ENCODE measurements at regions not wholly inside any gene's neighbourhood (a gene's known extent, or its start where the extent isn't known, plus 50 kb on each side); places are given as distances from the start of the nearest gene placed in this dataset.

DNA sequence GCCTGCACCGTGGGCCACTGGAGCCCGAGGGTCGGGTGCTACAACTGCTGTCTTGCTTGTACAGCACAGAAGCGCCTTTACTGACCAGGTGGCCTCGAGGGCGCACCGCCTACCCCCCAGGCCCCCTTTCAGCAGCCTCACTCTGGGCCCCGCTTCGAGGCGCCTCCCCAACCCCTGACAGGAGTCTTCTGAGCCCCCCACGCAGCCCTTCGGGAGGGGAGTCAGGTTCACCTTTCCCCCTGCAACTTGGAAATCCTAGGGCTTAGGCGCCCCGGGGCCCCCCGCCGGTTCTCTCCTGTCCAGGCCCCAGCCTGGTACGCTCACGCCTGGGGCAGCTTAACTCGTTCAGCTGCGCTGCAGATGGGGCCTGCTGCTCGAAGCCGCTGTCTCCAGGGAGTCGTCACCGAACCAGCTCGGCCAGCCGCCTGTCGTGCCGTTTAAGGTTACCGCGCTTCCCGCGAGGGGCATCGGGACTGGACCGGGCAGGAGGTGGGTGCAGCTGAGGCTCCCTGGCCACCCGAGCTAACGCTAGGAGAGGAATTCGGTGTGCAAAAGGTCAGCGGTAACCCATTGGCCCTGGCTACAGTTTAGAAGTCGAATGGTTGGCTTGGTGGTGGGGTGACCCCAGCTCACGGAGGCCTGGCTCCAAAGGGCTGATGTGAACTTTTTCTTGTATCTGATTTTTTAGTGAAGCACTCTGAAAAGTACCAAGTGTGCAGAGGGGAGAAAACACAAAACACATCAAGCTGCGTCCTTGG lies 58.9 kb upstream of the BCOR start:
- no peak for DNase-seq

- no peak for DNase-seq
Observed at GRCh38 chrX:40155589-40156469, 58.1 kb upstream of the BCOR start.

DNA sequence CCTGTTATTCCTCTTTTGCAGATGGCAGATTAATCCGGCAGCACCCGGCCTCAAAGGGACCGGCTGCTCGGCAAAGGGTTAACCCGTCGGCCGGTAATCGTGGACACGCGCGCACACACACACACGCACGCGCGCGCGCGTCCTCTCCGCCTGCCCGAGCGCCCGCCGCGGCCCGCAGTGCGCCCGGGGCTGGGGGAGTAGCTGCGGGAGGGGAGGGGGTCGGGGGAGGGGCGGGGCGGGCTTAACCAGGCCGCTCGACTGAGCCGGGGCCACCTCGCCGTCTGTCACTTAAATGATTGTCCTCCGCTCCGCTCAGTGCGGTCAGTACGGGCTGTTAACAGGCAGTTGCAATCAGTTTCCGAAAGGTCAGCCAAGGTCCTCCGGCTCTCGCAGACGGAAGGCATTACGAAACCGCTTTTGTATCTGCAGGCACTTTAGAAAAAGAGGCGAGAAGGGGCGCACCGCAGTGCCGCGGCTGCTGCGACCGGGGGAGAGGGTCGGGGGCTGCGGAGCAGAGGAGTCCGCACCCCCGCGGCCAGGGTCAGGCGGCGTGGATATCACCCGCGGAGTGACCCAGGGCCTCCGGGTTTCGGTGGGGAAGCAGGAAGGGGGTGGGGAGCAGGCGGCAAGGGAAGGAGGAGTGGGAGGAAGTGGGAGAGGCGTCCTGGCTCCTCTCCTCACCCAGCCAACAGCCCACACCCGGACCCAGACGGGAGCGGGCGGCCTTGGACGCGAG lies 57.3 kb upstream of the BCOR start:
- no peak for DNase-seq

DNA sequence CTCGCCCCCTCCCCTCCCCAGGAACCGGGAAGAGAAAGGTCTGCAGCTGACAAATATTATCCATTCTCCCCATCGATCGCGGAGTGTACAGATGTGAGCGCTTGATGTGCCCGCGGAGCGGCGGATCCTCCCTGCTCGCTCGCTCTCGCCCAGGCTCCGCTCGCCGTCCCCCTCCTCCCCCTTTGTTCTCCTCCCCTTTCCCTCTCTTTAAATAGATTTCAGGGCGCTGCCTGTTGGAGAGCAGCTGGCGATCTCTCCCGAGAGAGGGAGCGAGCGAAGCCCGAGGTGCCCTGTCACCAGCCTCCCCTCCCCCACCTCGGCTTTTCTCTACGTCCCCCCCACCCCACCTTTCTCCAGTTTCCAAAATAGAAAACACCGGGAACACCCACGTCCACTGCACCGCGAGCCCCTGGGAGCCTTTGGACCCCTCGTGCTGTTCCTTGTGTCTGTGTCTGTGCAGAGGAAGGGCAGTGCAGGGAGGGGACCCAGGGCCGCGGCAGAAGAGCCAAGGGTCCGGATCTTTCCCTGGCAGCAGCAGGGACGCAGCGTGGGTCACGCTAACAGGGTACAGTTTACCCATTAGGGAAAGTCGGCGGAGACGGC lies 56.6 kb upstream of the BCOR start:
- no peak for DNase-seq

DNA sequence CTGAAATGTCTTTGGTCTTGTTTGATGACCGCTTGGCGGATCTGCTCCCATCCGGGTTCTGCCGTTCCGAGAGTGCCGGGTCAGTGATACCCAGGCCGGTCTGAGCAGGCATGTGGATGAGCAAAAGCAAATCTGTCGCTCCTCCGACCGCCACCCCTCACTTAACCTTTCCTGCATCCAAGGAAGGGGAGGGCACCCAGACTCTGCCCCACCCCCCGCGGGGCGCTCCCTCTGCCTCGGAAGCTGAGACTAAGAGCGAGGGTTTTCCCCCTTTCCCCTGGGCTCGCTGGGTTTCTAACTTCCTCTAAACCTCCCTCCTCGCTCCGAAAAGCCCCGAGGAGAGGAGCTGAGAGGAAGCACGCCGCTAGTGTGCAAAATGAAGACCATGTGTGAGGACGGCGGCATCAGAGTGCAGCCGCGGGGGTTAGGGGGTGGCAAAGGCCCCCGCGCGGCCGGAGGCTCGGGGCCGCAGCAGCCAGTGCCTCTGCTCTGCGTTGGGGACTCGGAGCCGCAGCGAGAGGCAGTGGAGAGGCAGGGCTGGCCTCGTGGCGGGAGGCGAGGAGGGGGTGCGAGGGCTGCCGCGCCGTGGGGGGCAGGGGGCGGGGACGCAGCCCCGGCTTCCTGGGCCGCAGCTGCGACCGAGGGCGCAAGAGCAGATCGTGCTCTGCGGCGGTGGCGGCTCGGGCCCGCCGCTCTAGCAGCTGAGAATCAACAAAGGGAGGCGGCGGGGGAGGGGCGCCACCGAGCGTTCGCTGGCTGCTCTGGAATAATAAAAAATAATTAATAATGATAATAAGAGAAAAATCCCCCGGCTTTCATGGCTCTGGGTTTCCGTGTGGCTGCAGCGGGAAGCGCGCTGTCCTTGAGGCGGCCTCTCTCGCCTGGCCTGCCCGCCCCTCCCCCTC lies 55.8 kb upstream of the BCOR start:
- DNase-seq = no peak

GRCh38 chrX:40152741-40153344 lies 55.1 kb upstream of the BCOR start:
- no peak for DNase-seq

DNA sequence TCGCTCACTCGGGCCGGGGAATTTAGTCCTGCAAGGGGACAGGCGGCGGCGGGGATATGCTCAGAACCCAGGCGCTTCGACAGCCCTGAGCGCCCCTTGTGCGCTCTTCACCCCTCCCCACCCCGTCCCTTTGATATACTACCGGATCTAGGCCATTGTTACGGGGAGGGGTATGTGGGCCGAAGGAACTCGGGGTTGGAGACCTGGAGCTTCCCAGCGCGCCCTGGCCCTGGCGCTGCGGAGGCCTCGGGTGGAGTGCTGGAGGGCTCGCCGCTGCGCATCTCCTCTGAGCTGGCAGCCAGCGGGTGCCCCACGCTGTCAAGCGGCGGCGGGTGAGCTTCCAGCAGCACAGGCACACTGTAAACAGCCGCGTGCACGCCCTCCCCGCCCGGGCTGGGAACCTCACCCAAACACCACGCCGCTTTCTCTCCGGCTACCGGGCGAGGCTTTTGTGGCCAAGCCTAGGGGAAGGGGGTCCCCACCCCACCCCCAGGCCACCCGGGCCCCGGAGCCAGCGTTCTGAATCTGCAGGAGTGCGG lies 54.5 kb upstream of the BCOR start:
- DNase-seq = no peak

DNA sequence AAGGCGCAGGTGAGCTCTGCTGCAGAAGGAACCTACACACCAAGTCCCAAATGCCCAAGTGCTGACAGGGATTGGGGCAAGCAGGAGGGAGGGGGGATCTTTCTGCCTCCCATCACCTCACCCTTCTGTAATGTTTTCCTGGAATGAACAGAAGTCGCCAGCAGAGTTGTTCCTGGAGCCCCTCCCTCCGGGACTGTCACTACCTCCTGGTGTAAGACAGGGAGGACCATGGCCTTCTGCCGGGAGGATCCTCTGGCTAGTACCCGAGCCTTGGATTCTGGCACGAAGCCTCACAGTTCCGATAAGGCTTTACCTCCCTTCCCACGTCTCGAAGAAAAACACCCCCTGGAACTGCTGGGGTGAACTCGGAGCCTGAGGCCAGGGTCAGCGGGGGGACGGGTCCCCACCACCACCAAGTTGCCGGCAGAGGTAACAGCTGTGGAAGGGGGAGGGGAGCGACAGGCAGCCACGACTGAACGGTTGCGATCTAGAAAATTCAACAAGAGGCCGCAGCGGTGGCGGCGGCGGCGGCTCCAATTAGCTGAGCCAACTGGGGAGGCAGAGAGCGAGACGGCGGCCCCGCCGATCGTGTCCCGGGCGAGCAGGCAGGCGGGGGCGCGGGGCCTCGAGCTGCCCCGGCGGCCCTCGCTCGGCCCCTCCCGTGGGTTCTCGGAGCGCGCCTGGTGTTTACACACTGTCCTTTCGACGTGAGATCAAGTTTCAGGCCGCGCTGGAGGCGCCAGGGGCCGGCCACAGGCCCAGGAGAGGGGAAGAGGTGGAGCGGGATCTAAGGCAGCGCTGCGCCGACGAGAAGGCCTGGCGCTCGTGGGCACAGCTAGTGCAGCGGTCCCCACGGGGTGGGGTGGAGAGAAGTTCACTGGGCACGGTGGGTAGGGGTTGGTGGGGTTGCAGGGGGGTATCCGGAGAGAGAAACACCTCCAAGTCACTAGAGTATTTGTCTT lies 53.7 kb upstream of the BCOR start:
- DNase-seq = no peak

GRCh38 chrX:40150503-40150902 lies 52.7 kb upstream of the BCOR start:
- no peak for DNase-seq

DNA sequence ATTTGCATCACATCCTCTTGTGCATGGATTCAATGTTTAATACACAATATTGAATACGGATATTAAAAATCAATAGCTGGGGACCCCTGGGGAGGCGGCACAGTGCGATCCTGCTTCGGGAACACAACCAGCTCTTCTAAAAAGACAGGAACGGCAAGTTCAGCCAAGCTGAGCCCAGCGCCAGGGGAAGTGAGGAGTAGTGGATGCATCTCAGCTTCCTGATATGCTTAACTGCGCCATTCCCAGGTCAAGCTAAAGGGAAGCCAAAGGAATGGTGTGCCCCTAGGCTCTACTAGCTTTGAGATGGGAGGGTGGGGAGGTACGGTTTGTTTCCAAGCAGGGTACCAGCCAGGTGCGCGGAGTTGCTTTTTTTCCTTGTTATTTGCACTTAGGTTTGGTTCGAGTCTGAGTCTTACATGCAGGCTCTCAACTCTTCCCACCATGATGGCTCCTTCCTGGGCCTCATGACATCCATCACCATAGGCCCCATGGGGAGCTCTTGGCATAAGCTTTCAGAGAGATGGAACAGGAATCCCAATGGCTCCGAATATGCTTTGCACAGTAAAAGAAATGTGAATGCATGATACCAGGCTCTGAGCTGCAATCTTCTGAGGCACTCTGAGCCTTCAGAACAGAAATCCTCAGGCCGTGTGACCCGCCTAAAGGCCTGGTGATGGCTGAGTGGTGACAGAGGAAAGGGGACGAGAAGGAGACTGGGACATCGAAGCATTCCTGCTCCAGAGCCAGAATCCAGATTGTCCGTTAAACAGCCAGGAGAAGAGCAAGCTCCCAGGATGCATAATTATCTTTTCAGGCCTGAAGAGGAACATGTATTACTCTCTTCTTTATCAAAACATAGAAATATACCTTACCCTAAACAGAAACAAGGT lies 51.8 kb upstream of the BCOR start:
- DNase-seq = no peak

DNA sequence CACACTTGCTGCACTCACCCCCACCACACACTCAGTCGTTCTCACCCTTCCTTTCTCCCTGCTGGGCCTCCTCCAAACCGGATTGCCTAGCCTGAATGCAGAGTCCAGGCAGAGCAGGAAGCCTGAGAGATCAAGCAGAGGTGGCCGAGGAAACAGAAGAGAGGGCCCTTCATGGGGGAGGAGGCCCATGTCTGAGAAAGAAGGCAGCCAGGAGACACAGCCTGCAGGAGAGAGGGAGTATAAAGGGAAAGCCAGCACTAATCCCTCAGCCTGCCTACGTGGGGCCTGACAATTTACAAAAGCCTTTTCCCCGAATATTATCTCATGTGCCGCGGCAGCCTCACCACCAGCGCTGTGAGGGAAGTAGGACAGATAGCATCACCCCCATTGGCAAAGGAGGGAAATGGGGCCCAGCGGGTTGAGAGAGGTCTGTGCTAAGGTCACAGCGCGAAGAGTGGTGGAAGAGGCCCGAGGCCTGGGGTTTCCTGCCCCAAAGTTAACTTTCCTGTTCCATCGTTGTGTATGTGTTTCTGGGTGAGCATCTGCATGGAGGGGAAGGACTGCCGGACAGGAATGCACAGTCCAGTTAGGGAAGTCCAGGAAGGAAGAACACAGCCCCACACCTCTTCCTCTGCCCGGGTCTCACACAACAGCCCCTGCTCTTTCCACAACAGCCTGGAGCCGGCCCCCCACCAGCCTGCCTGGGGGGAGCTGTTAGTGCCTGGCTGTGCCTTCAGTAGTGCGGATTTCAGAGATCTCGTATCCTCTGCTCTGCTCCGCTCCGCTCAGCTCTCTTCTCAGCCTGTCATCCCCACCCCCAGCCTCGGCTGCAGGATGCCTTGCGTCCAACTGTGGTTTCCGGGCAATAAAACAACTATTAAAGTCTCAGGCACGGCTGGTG lies 50.9 kb upstream of the BCOR start:
- DNase-seq = no peak

DNA sequence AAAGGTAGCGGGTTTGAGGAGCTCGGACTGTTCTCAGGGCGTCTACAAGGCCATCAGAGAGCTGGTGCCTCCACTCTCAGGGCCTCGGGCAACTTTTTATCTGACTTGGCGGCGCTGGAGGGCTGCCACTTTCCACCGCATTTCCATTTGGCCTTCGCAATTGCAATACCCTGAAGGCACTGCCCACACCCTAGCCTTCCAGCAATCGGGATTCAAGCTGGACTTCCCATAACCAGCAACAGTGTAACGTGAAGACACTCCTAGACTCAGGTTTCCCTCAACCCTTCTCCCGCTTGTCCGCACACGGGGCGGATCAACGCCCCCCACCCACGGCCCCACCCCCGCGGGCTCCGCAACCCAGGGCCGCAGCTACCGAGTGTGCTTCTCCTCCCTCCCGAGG lies 50.2 kb upstream of the BCOR start:
- DNase-seq = no peak
